ENCODE measurements at regions not wholly inside any gene's neighbourhood (a gene's known extent, or its start where the extent isn't known, plus 50 kb on each side); places are given as distances from the start of the nearest gene placed in this dataset.

- intact Hi-C loops (cut with DNase I): no loop called here
- H3K4me3 ChIP-seq: no peak overlapping the region
- WGBS, 3 donors: 80 to 93% (median 88%) methylated on average over 2 of the region's 2 CpGs
- H3K9me3 ChIP-seq: no peaks in the 10 kb centered on the region
- H3K36me3 ChIP-seq: no peaks in the 10 kb centered on the region
- DNase-seq: no peak
- TF ChIP-seq POLR2A (IDR thresholded peaks at IDR 0.05) (no peak), EP300 (IDR thresholded peaks at IDR 0.05) (no peak), CTCF (IDR thresholded peaks at IDR 0.05) (no peak)
- no peak overlapping the region for H3K27ac ChIP-seq
- no peaks in the 10 kb centered on the region for H3K4me1 ChIP-seq (ENCODE audit: insufficient read depth)
- no peaks in the 10 kb centered on the region for H3K27me3 ChIP-seq
These were observed 274.5 kb upstream of the LRIG3 start for GRCh38 chr12:59194794-59195193.

- 66 to 88% (median 80%) methylated on average over 1 of the region's 1 CpG for WGBS, 3 donors
- intact Hi-C loops (cut with DNase I): no loop called here
These were observed 273.3 kb upstream of the LRIG3 start for GRCh38 chr12:59193476-59194050.

GRCh38 chr12:59191372-59191771 is 271.1 kb upstream of the LRIG3 start:
- TF ChIP-seq CTCF (IDR thresholded peaks at IDR 0.05) (no peak), POLR2A (IDR thresholded peaks at IDR 0.05) (no peak), EP300 (IDR thresholded peaks at IDR 0.05) (no peak)
- intact Hi-C loops (cut with DNase I): no loop called here

More at GRCh38 chr12:59193476-59194050, 273.3 kb upstream of the LRIG3 start:
- TF ChIP-seq EP300 (IDR thresholded peaks at IDR 0.05) (no peak), POLR2A (IDR thresholded peaks at IDR 0.05) (no peak), CTCF (IDR thresholded peaks at IDR 0.05) (no peak)
- Histone ChIP-seq H3K36me3 (no peaks in the 10 kb centered on the region), H3K27me3 (no peaks in the 10 kb centered on the region), H3K4me3 (no peak overlapping the region), H3K9me3 (no peaks in the 10 kb centered on the region), H3K4me1 (ENCODE audit: insufficient read depth) (no peaks in the 10 kb centered on the region), H3K27ac (no peak overlapping the region)
- no peak for DNase-seq

GRCh38 chr12:59186451-59186850 is 266.1 kb upstream of the LRIG3 start:
- H3K4me1 ChIP-seq (ENCODE audit: insufficient read depth): no peaks in the 10 kb centered on the region
- no peak overlapping the region for H3K27ac ChIP-seq
- intact Hi-C loops (cut with DNase I): no loop called here
- H3K36me3 ChIP-seq: no peaks in the 10 kb centered on the region
- no peak overlapping the region for H3K4me3 ChIP-seq
- no peak for TF ChIP-seq EP300 (IDR thresholded peaks at IDR 0.05)
- TF ChIP-seq CTCF (IDR thresholded peaks at IDR 0.05): no peak
- TF ChIP-seq POLR2A (IDR thresholded peaks at IDR 0.05): no peak
- no peaks in the 10 kb centered on the region for H3K9me3 ChIP-seq
- DNase-seq: no peak
- no peaks in the 10 kb centered on the region for H3K27me3 ChIP-seq
- 46 to 65% (median 53%) methylated on average over 3 of the region's 3 CpGs for WGBS, 3 donors

More at GRCh38 chr12:59191372-59191771, 271.1 kb upstream of the LRIG3 start:
- no peaks in the 10 kb centered on the region for H3K27me3 ChIP-seq
- no peak overlapping the region for H3K4me3 ChIP-seq
- DNase-seq: no peak
- 58 to 72% (median 60%) methylated on average over 1 of the region's 1 CpG for WGBS, 3 donors
- no peaks in the 10 kb centered on the region for H3K9me3 ChIP-seq
- H3K27ac ChIP-seq: no peak overlapping the region
- H3K4me1 ChIP-seq (ENCODE audit: insufficient read depth): no peaks in the 10 kb centered on the region
- no peaks in the 10 kb centered on the region for H3K36me3 ChIP-seq

Data from ovary (tissue), 7 donors.